OCI-LY7 (cell line): ENCODE measurements at regions not wholly inside any gene's neighbourhood (a gene's known extent, or its start where the extent isn't known, plus 50 kb on each side); places are given as distances from the start of the nearest gene placed in this dataset.

Experiments
- CTCF ChIP-seq: fragments of 200-600 bp; sonication (generic); conservative IDR thresholded peaks from 2 replicates; pipeline ENCODE4 v1.5.1; 2014; ENCODE audit warnings: mild to moderate bottlenecking, antibody characterized with exemption, low read length, moderate library complexity, mixed read lengths
- EZH2phosphoT487 ChIP-seq: fragments of 200-600 bp; sonication (generic); IDR thresholded peaks from 2 replicates; pipeline ENCODE4 v1.6.1; 2018; ENCODE audit warnings: low read depth, borderline replicate concordance, mild to moderate bottlenecking, mixed run types, antibody characterized with exemption, low read length, moderate library complexity, mixed read lengths

GRCh38 chr4:26194764-26195163 lies 126.0 kb upstream of the RBPJ start:
- no peak for TF ChIP-seq CTCF
- TF ChIP-seq EZH2phosphoT487: no peak
